GM12878 (cell line): ENCODE measurements at regions not wholly inside any gene's neighbourhood (a gene's known extent, or its start where the extent isn't known, plus 50 kb on each side); places are given as distances from the start of the nearest gene placed in this dataset.

Source experiments
- ATAC-seq: fragments of 200-7000 bp; cut with Tn5 transposase; 3 replicates; pipeline ENCODE4 v1.9.1; 2020; ENCODE audit warnings: mild to moderate bottlenecking, moderate library complexity
- BruUV-seq: library from RNA; stranded (reverse); fragments of 400-500 nt; replicated peaks from 2 replicates; lab custom pipeline; 2021; lab: Mats Ljungman, UMichigan
- CTCF ChIA-PET: fragments of 300-600 bp; sonication (Branson Sonifier 250); formaldehyde crosslinking; extraction: SDS; loops from one replicate; lab custom pipeline; 2021; ENCODE audit warnings: inconsistent platforms; lab: Yijun Ruan, JAX
- POLR2A ChIA-PET: fragments of 350-600 bp; formaldehyde crosslinking; extraction: SDS; loops from one replicate; lab custom pipeline; 2021; ENCODE audit warnings: inconsistent platforms; lab: Charles Lee
- RAD21 ChIA-PET: fragments of 300-600 bp; sonication (Branson Sonifier 250); formaldehyde crosslinking; loops from one replicate; lab custom pipeline; 2023; ENCODE audit warnings: antibody characterized with exemption; ENCODE audit not compliant: unreplicated experiment; lab: Charles Lee
- SMC1A ChIA-PET: fragments of 300-600 bp; sonication (Branson Sonifier 250); formaldehyde crosslinking; loops from one replicate; lab custom pipeline; 2023; ENCODE audit not compliant: unreplicated experiment, uncharacterized antibody; lab: Charles Lee
- DNase-seq: peaks from one replicate; pipeline ENCODE4 v3.0.0-alpha.2; 2011; ENCODE audit warnings: low read depth, low spot score
- FAIRE-seq: peaks from 3 replicates; lab custom pipeline; 2011; peaks lifted over from hg19 to GRCh38; lab: Jason Lieb, UNC
- H2AFZ ChIP-seq: 2 replicates; pipeline ENCODE4 v1.6.0; 2011; ENCODE audit warnings: low read depth, low read length, control low read depth; ENCODE audit not compliant: control insufficient read depth
- H3K27ac ChIP-seq: 2 replicates; pipeline ENCODE4 v1.5.1; 2011; ENCODE audit warnings: control low read depth; ENCODE audit not compliant: control insufficient read depth, insufficient read depth
- H3K27me3 ChIP-seq, 2 experiments: replicated peaks in 1 of 2; 2 replicates each; pipeline versions ENCODE4 v1.6.0 to v1.6.1; 2011; ENCODE audit warnings: low read length in 1 of 2; ENCODE audit not compliant: control insufficient read depth in 2 of 2, insufficient read depth in 2 of 2
- H3K36me3 ChIP-seq, 2 experiments: 2 replicates each; pipeline ENCODE4 v1.5.1; 2011; ENCODE audit warnings: low read length in 1 of 2; ENCODE audit not compliant: control insufficient read depth in 2 of 2, insufficient read depth in 2 of 2
- H3K4me1 ChIP-seq: 2 replicates; pipeline ENCODE4 v1.6.1; 2011; ENCODE audit warnings: mild to moderate bottlenecking, low read length, moderate library complexity, mixed read lengths; ENCODE audit not compliant: control insufficient read depth, insufficient read depth
- H3K4me2 ChIP-seq: 2 replicates; pipeline ENCODE4 v1.6.0; 2011; ENCODE audit warnings: control low read depth; ENCODE audit not compliant: control insufficient read depth, insufficient read depth
- H3K4me3 ChIP-seq: fragments of 200-600 bp; sonication (generic); 2 replicates; pipeline ENCODE4 v1.5.1; 2016
- H3K79me2 ChIP-seq: 2 replicates; pipeline ENCODE4 v1.6.0; 2011; ENCODE audit warnings: low read length; ENCODE audit not compliant: control insufficient read depth, insufficient read depth
- H3K9ac ChIP-seq: 2 replicates; pipeline ENCODE4 v1.8.0; 2011; ENCODE audit warnings: low read length, control low read depth, mixed read lengths; ENCODE audit not compliant: control insufficient read depth, insufficient read depth
- H3K9me3 ChIP-seq: replicated peaks from 3 replicates; pipeline ENCODE4 v1.5.1; 2011; ENCODE audit warnings: mild to moderate bottlenecking, low read length; ENCODE audit not compliant: control insufficient read depth, insufficient read depth
- H4K20me1 ChIP-seq: 2 replicates; pipeline ENCODE4 v1.6.0; 2011; ENCODE audit not compliant: control insufficient read depth, insufficient read depth
- CTCF ChIP-seq, 3 experiments: IDR thresholded peaks in 2 of 3; conservative IDR thresholded peaks in 1 of 3; 2 replicates each; pipeline ENCODE4 v1.5.1; 2011; ENCODE audit warnings: low read depth in 3 of 3, low read length in 3 of 3, mild to moderate bottlenecking in 3 of 3, control low read depth in 2 of 3, moderate library complexity in 2 of 3, inconsistent platforms in 1 of 3, mixed read lengths in 1 of 3; ENCODE audit not compliant: control insufficient read depth in 2 of 3, insufficient read depth in 1 of 3; ENCODE audit errors: extremely low read depth in 1 of 3
- E2F8 ChIP-seq: fragments of 450-650 bp; IDR thresholded peaks from 2 replicates; pipeline ENCODE4 v1.6.1; 2018; ENCODE audit warnings: mild to moderate bottlenecking, low read depth, moderate library complexity; ENCODE audit not compliant: partially characterized antibody
- FOXM1 ChIP-seq: IDR thresholded peaks from 2 replicates; pipeline ENCODE4 v1.6.1; 2012; ENCODE audit warnings: low read depth, mild to moderate bottlenecking, inconsistent platforms, low read length, moderate library complexity
- HDGF ChIP-seq: fragments of 450-650 bp; IDR thresholded peaks from 2 replicates; pipeline ENCODE4 v1.6.1; 2016; ENCODE audit warnings: antibody characterized with exemption
- IRF3 ChIP-seq: fragments of 450-650 bp; IDR thresholded peaks from 2 replicates; pipeline ENCODE4 v1.6.1; 2014; ENCODE audit warnings: mild to moderate bottlenecking
- IRF5 ChIP-seq: fragments of 450-650 bp; IDR thresholded peaks from 2 replicates; pipeline ENCODE4 v1.6.1; 2017; ENCODE audit warnings: borderline replicate concordance
- KAT2A ChIP-seq: conservative IDR thresholded peaks from 2 replicates; pipeline ENCODE4 v1.6.1; 2011; ENCODE audit warnings: low read depth, low read length; ENCODE audit not compliant: control insufficient read depth
- KLF5 ChIP-seq: fragments of 450-650 bp; IDR thresholded peaks from 2 replicates; pipeline ENCODE4 v1.6.1; 2014; ENCODE audit warnings: mild to moderate bottlenecking; ENCODE audit not compliant: partially characterized antibody
- SIX5 ChIP-seq: IDR thresholded peaks from 2 replicates; pipeline ENCODE4 v1.6.1; 2011; ENCODE audit warnings: mild to moderate bottlenecking, low read depth, low read length, moderate library complexity; ENCODE audit not compliant: severe bottlenecking
- TCF3 ChIP-seq: IDR thresholded peaks from 2 replicates; pipeline ENCODE4 v1.6.1; 2012; ENCODE audit warnings: low read depth, mild to moderate bottlenecking, low read length, borderline replicate concordance; ENCODE audit not compliant: insufficient read depth
- WGBS: methylation state at CpG from one replicate; pipeline ENCODE4 v1.1.6; 2016; ENCODE audit warnings: low lambda C conversion rate; ENCODE audit not compliant: insufficient replicate concordance, insufficient coverage; ENCODE audit errors: missing lambda C conversion rate; 5-methylcytosine and 5-hydroxymethylcytosine counted together
- in situ Hi-C: fragments of 300-500 bp; cut with MboI; formaldehyde crosslinking; loops from 9 replicates; pipeline ENCODE4 v1.14.3; 2018; ENCODE audit warnings: mixed read lengths
- intact Hi-C: fragments of 100-400 bp; cut with micrococcal nuclease; formaldehyde crosslinking; loops from one replicate; pipeline ENCODE4 v1.14.2; 2022; ENCODE audit not compliant: unreplicated experiment

- 39% methylated on average over 2 of the region's 2 CpGs for WGBS
- H3K27me3 ChIP-seq = no peaks in the 10 kb centered on the region
- no peaks in the 10 kb centered on the region for H3K9me3 ChIP-seq
- in situ Hi-C loops = no loop called here
- no peaks in the 10 kb centered on the region for H3K79me2 ChIP-seq
- H3K36me3 ChIP-seq = no peaks in the 10 kb centered on the region
- intact Hi-C loops = no loop called here
- H3K4me2 ChIP-seq = no peak overlapping the region
- SMC1A ChIA-PET = no interaction called here
- H2AFZ ChIP-seq = no peak overlapping the region
- H3K4me1 ChIP-seq = no peaks in the 10 kb centered on the region
- H3K27ac ChIP-seq = no peak overlapping the region
- H3K9ac ChIP-seq = no peak overlapping the region
- TF ChIP-seq SIX5 (no peak), IRF3 (no peak)
- TF ChIP-seq, all 136 proteins: peak for 0
- Histone ChIP-seq H4K20me1 (no peaks in the 10 kb centered on the region), H3K4me3 (no peak overlapping the region)
- FAIRE-seq = no peak
- DNase-seq = no peak
- RAD21 ChIA-PET = no interaction called here
- CTCF ChIA-PET = no interaction called here
- BruUV-seq = no TSS peak
- POLR2A ChIA-PET = no interaction called here
- ATAC-seq = no peak
Measured at GRCh38 chr7:106570146-106570545, 90.8 kb downstream of the CCDC71L start.

GRCh38 chr7:106569500-106569929, 91.4 kb downstream of the CCDC71L start:
- CTCF ChIA-PET = interaction anchor here (0.6 kb wide), 1 partner anchor 166 kb away, joined by 3 read pairs; no protein-coding TSS in a partner anchor
- TF ChIP-seq KLF5 (no peak), KAT2A (no peak), IRF5 (no peak), TCF3 (no peak), CTCF (IDR thresholded peaks at IDR 0.05 in 2 of 3, conservative IDR thresholded peaks at IDR 0.05 in 1 of 3; ENCODE audit: control insufficient read depth in 2 of 3, extremely low read depth in 1 of 3, insufficient read depth in 1 of 3, low read depth in 3 of 3, low read length in 3 of 3) (no peak), HDGF (no peak), FOXM1 (no peak), E2F8 (no peak)

More at GRCh38 chr7:106569500-106569929, 91.4 kb downstream of the CCDC71L start:
- H3K27me3 ChIP-seq = no peaks in the 10 kb centered on the region
- H3K36me3 ChIP-seq = no peaks in the 10 kb centered on the region
- no peak overlapping the region for H2AFZ ChIP-seq
- WGBS = 57% methylated on average over 10 of the region's 10 CpGs
- ChIA-PET POLR2A (no interaction called here), RAD21 (no interaction called here), SMC1A (interaction anchor here (1.0 kb wide), 1 partner anchor 29 kb away, joined by 3 read pairs; no protein-coding TSS in a partner anchor)
- DNase-seq = no peak
- no peaks in the 10 kb centered on the region for H4K20me1 ChIP-seq
- intact Hi-C loops (no loop called here), in situ Hi-C loops (no loop called here)
- no peak overlapping the region for H3K27ac ChIP-seq
- no peaks in the 10 kb centered on the region for H3K9me3 ChIP-seq
- H3K4me2 ChIP-seq = no peak overlapping the region
- BruUV-seq = no TSS peak
- FAIRE-seq = no peak
- H3K4me3 ChIP-seq = no peak overlapping the region
- H3K4me1 ChIP-seq = no peaks in the 10 kb centered on the region
- H3K9ac ChIP-seq = no peak overlapping the region
- H3K79me2 ChIP-seq = no peaks in the 10 kb centered on the region
- ATAC-seq = no peak
